Fibroblast of the aortic adventitia (primary cell): ENCODE measurements at regions not wholly inside any gene's neighbourhood (a gene's known extent, or its start where the extent isn't known, plus 50 kb on each side); places are given as distances from the start of the nearest gene placed in this dataset.

ENCODE experiments used
- DNase-seq: peaks from one replicate; pipeline ENCODE4 v3.0.0-alpha.2; 2010; ENCODE audit warnings: low read depth
- H3K4me3 ChIP-seq: 2 replicates; pipeline ENCODE4 v1.5.1; 2011; ENCODE audit warnings: low read depth, mild to moderate bottlenecking, control low read depth, low read length, moderate library complexity
- TF ChIP-seq, protein P1 (sequence below): IDR thresholded peaks from 2 replicates; pipeline ENCODE4 v1.5.1; 2011; ENCODE audit warnings: mild to moderate bottlenecking, low read length, control low read depth, inconsistent platforms; ENCODE audit not compliant: insufficient read depth

DNA sequence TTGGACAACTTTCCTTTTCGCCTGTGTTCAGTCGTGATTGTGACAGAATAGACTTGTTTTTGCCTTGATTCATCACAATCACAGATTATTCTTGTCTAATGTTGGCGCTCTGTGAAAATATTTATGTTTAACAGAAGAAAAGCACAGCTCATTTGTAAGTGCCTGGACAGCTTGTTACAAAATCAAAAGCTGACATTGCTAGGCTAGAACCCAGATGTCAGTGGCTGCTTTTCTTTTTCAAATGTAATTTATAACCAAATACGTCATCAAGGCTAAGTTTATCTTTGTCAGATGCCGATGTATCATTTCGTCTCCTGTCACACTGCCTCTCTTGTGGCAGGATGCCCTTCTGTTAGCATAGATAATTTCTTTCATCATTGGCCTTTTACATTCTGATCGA is 1227.3 kb downstream of the PLA2G4A start:
- no peak overlapping the region for H3K4me3 ChIP-seq
- TF ChIP-seq, protein P1, sequence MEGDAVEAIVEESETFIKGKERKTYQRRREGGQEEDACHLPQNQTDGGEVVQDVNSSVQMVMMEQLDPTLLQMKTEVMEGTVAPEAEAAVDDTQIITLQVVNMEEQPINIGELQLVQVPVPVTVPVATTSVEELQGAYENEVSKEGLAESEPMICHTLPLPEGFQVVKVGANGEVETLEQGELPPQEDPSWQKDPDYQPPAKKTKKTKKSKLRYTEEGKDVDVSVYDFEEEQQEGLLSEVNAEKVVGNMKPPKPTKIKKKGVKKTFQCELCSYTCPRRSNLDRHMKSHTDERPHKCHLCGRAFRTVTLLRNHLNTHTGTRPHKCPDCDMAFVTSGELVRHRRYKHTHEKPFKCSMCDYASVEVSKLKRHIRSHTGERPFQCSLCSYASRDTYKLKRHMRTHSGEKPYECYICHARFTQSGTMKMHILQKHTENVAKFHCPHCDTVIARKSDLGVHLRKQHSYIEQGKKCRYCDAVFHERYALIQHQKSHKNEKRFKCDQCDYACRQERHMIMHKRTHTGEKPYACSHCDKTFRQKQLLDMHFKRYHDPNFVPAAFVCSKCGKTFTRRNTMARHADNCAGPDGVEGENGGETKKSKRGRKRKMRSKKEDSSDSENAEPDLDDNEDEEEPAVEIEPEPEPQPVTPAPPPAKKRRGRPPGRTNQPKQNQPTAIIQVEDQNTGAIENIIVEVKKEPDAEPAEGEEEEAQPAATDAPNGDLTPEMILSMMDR = no peak
- DNase-seq = peak; percentile 0

GRCh38 chr1:188058801-188059200 is 1230.1 kb downstream of the PLA2G4A start:
- H3K4me3 ChIP-seq = no peak overlapping the region
- TF ChIP-seq, protein P1 = no peak
- no peak for DNase-seq

GRCh38 chr1:188061881-188062280 is 1233.1 kb downstream of the PLA2G4A start:
- DNase-seq = no peak
- no peak overlapping the region for H3K4me3 ChIP-seq
- TF ChIP-seq, protein P1 = no peak

GRCh38 chr1:188062456-188062855 is 1233.7 kb downstream of the PLA2G4A start:
- no peak for DNase-seq
- TF ChIP-seq, protein P1 = no peak
- H3K4me3 ChIP-seq = no peak overlapping the region

DNA sequence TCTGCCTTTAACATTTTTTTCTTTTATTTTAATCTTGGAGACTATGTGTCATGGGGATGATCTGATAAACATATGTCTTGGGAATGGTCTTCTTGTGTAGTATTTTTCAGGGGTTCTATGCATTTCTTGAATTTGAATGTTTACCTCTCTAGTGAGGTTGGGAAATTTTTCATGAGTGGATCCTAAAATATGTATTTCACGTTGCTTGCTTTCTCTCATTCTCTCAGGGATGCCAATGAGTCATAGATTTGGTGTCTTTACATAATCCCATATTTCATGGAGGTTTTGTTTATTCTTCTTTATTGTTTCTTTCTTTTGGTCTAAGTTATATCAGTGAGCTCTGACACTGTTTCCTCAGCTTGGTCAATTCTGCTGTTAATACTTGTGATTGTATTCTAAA is 1237.2 kb downstream of the PLA2G4A start:
- H3K4me3 ChIP-seq = no peak overlapping the region
- no peak for DNase-seq
- TF ChIP-seq, protein P1 = no peak

GRCh38 chr1:188070848-188071247 is 1242.1 kb downstream of the PLA2G4A start:
- DNase-seq = no peak
- H3K4me3 ChIP-seq = no peak overlapping the region
- TF ChIP-seq, protein P1 = no peak

DNA sequence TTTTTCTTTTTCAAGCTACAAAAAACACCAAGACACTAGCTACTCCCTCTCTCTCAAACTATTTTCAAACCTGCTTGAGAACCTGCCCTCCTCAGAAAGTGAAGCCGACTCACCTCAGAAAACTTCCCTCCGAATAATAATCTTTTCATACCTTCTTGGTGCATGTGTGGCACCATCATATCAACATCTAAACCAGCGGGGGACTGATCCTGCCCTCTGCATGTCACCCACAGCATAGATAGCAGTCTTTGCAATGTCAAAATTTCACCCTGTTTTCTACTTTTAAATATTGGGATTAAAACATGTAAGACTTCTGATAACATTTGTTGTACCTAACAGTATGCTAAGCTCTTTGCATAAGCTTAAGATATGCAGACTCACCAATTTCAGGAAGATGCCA is 1260.3 kb downstream of the PLA2G4A start:
- TF ChIP-seq, protein P1 = no peak
- no peak for DNase-seq
- H3K4me3 ChIP-seq = no peak overlapping the region
